IMR-90 (cell line): ENCODE measurements at regions not wholly inside any gene's neighbourhood (a gene's known extent, or its start where the extent isn't known, plus 50 kb on each side); places are given as distances from the start of the nearest gene placed in this dataset.

Experiments used
- ATAC-seq: fragments of 200-7000 bp; cut with Tn5 transposase; 2 replicates; pipeline ENCODE4 v1.9.1; 2020; ENCODE audit warnings: low read depth, mild to moderate bottlenecking, moderate library complexity
- BruUV-seq: library from RNA; stranded (reverse); fragments of 400-500 nt; replicated peaks from 2 replicates; lab custom pipeline; 2021; lab: Mats Ljungman, UMichigan
- CTCF ChIA-PET: fragments of 300-600 bp; formaldehyde crosslinking; extraction: SDS; loops from one replicate; lab custom pipeline; 2021; ENCODE audit warnings: antibody characterized with exemption; lab: Yijun Ruan, JAX
- POLR2A ChIA-PET: fragments of 300-600 bp; sonication (Branson Sonifier 250); formaldehyde crosslinking; loops from one replicate; lab custom pipeline; 2022; ENCODE audit warnings: antibody characterized with exemption; ENCODE audit not compliant: unreplicated experiment; lab: Charles Lee
- DNase-seq: peaks from one replicate; pipeline ENCODE4 v3.0.0; 2013
- H2AFZ ChIP-seq: replicated peaks from 2 replicates; pipeline ENCODE3; 2013; ENCODE audit warnings: low read length, mild to moderate bottlenecking; ENCODE audit not compliant: poor library complexity
- H2AK5ac ChIP-seq: 2 replicates; pipeline ENCODE4 v1.6.1; 2013; ENCODE audit warnings: low read depth, low read length, inconsistent platforms
- H2AK9ac ChIP-seq: replicated peaks from 2 replicates; pipeline ENCODE3; 2013; ENCODE audit warnings: mild to moderate bottlenecking, low read depth, low read length, moderate library complexity; ENCODE audit not compliant: poor library complexity
- H2BK120ac ChIP-seq: 2 replicates; pipeline ENCODE4 v1.6.1; 2013; ENCODE audit warnings: low read depth, low read length, inconsistent platforms
- H2BK15ac ChIP-seq: 3 replicates; pipeline ENCODE4 v1.6.1; 2013; ENCODE audit warnings: low read depth, low read length, inconsistent platforms
- H2BK20ac ChIP-seq: 2 replicates; pipeline ENCODE4 v1.6.1; 2013; ENCODE audit warnings: low read depth, mild to moderate bottlenecking, inconsistent platforms, low read length, moderate library complexity
- H2BK5ac ChIP-seq: 2 replicates; pipeline ENCODE4 v1.6.1; 2013; ENCODE audit warnings: mild to moderate bottlenecking, low read depth, low read length, inconsistent platforms; ENCODE audit not compliant: poor library complexity, severe bottlenecking
- H3K14ac ChIP-seq: replicated peaks from 2 replicates; pipeline ENCODE4 v1.6.1; 2013; ENCODE audit warnings: low read depth, low read length, inconsistent platforms
- H3K18ac ChIP-seq: 2 replicates; pipeline ENCODE4 v1.6.1; 2013; ENCODE audit warnings: low read depth, low read length, control low read depth
- H3K23ac ChIP-seq: 2 replicates; pipeline ENCODE4 v1.6.1; 2013; ENCODE audit warnings: low read depth, low read length, inconsistent platforms
- H3K27ac ChIP-seq: 2 replicates; pipeline ENCODE4 v1.5.1; 2013; ENCODE audit warnings: mild to moderate bottlenecking, control low read depth, low read length; ENCODE audit not compliant: insufficient read depth
- H3K27me3 ChIP-seq: 2 replicates; pipeline ENCODE4 v1.6.1; 2013; ENCODE audit warnings: low read length; ENCODE audit not compliant: control insufficient read depth, insufficient read depth
- H3K36me3 ChIP-seq: 2 replicates; pipeline ENCODE4 v1.6.1; 2013; ENCODE audit warnings: low read length, mixed read lengths; ENCODE audit not compliant: control insufficient read depth, insufficient read depth
- H3K4ac ChIP-seq: 2 replicates; pipeline ENCODE4 v1.6.1; 2013; ENCODE audit warnings: low read depth, low read length, inconsistent platforms
- H3K4me1 ChIP-seq: 2 replicates; pipeline ENCODE4 v1.6.1; 2013; ENCODE audit warnings: low read length, mixed read lengths; ENCODE audit not compliant: control insufficient read depth, insufficient read depth
- H3K4me2 ChIP-seq: 2 replicates; pipeline ENCODE4 v1.6.1; 2013; ENCODE audit warnings: low read depth, mild to moderate bottlenecking, control low read depth, low read length, moderate library complexity
- H3K4me3 ChIP-seq: 2 replicates; pipeline ENCODE4 v1.5.1; 2013; ENCODE audit warnings: low read depth, mild to moderate bottlenecking, control low read depth, low read length, moderate library complexity; ENCODE audit not compliant: insufficient read depth
- H3K56ac ChIP-seq: 2 replicates; pipeline ENCODE4 v1.6.1; 2013; ENCODE audit warnings: low read length, inconsistent platforms; ENCODE audit not compliant: insufficient read depth; ENCODE audit errors: extremely low read depth
- H3K79me1 ChIP-seq, 2 experiments: 2 replicates each; pipeline ENCODE4 v1.6.1; 2013; ENCODE audit warnings: low read length in 2 of 2, inconsistent platforms in 1 of 2, low read depth in 1 of 2
- H3K9ac ChIP-seq: 2 replicates; pipeline ENCODE4 v1.6.1; 2013; ENCODE audit warnings: low read depth, low read length, control low read depth
- H3K9me1 ChIP-seq: 2 replicates; pipeline ENCODE4 v1.6.1; 2013; ENCODE audit warnings: low read length, inconsistent platforms; ENCODE audit not compliant: insufficient read depth
- H3K9me3 ChIP-seq: 2 replicates; pipeline ENCODE4 v1.6.1; 2013; ENCODE audit warnings: low read length; ENCODE audit not compliant: control insufficient read depth, insufficient read depth
- H4K20me1 ChIP-seq: 2 replicates; pipeline ENCODE4 v1.6.1; 2013; ENCODE audit warnings: low read length, inconsistent platforms; ENCODE audit not compliant: insufficient read depth
- H4K5ac ChIP-seq: 2 replicates; pipeline ENCODE4 v1.6.1; 2013; ENCODE audit warnings: mild to moderate bottlenecking, low read depth, low read length, control low read depth
- H4K8ac ChIP-seq, 2 experiments: 2 replicates each; pipeline ENCODE4 v1.6.1; 2013; ENCODE audit warnings: low read depth in 2 of 2, low read length in 2 of 2, control low read depth in 1 of 2, inconsistent platforms in 1 of 2
- H4K91ac ChIP-seq: 2 replicates; pipeline ENCODE4 v1.6.1; 2013; ENCODE audit warnings: low read depth, low read length, inconsistent platforms; ENCODE audit not compliant: insufficient read depth
- BHLHE40 ChIP-seq: fragments of 150-350 bp; IDR thresholded peaks from 2 replicates; pipeline ENCODE4 v1.6.1; 2016; ENCODE audit warnings: mild to moderate bottlenecking, low read depth, low read length
- CEBPB ChIP-seq: IDR thresholded peaks from 2 replicates; pipeline ENCODE4 v1.6.1; 2012; ENCODE audit warnings: low read depth, low read length, improper control_type of control experiment
- FOS ChIP-seq: fragments of 150-350 bp; IDR thresholded peaks from 2 replicates; pipeline ENCODE4 v1.6.1; 2016; ENCODE audit warnings: low read depth, low read length
- MXI1 ChIP-seq: IDR thresholded peaks from 2 replicates; pipeline ENCODE4 v1.6.1; 2012; ENCODE audit warnings: low read depth, mild to moderate bottlenecking, low read length, moderate library complexity, borderline replicate concordance
- POLR2A ChIP-seq: IDR thresholded peaks from 2 replicates; pipeline ENCODE4 v1.6.1; 2012; ENCODE audit warnings: mild to moderate bottlenecking, low read depth, low read length
- RFX5 ChIP-seq: IDR thresholded peaks from 2 replicates; pipeline ENCODE4 v1.8.0; 2012; ENCODE audit warnings: low read depth, mild to moderate bottlenecking, low read length, moderate library complexity
- WGBS, 2 experiments: methylation state at CpG; one replicate each; pipeline versions ENCODE4 v1.1.5 to v1.1.7; 2013; ENCODE audit warnings: missing lambda C conversion rate in 2 of 2; ENCODE audit not compliant: insufficient read length in 1 of 2; ENCODE audit errors: extremely low coverage in 2 of 2; 5-methylcytosine and 5-hydroxymethylcytosine counted together
- dilution Hi-C: fragments of 300-500 bp; cut with HindIII; formaldehyde crosslinking; loops from one replicate; pipeline ENCODE4 v1.14.3; 2018; ENCODE audit warnings: low sequenced_read_pairs; ENCODE audit not compliant: unreplicated experiment
- in situ Hi-C: fragments of 300-500 bp; cut with MboI; formaldehyde crosslinking; loops from 3 replicates; pipeline ENCODE4 v1.14.3; 2019; ENCODE audit warnings: low sequenced_read_pairs, inconsistent platforms, mixed read lengths
- intact Hi-C: fragments of 100-400 bp; cut with micrococcal nuclease; formaldehyde crosslinking; loops from 2 replicates; pipeline ENCODE4 v1.10.0; 2022
- TF ChIP-seq, protein P1 (sequence below): conservative IDR thresholded peaks from 2 replicates; pipeline ENCODE4 v1.5.1; 2012; ENCODE audit warnings: mild to moderate bottlenecking, low read depth, low read length, improper control_type of control experiment

DNA sequence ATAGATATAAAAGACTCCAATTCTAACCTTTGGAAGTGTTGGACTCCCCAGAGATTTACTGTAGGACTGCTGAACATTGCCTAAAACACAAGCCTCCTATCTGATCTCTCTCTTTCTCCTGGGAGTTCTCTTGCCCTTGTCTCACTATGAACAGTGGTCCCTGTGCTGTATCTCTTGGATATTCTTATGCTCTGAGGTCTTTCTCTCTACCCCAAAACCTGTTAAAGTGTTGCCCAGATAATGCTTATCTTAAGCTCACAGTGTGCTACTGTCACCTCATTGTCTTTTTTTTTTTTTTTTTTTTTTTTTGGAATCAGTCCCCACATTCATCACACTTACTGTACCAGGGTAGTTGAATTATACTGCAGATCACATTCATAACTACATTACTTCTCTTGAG lies 131.0 kb upstream of the CBLB start (continued):
- TF ChIP-seq, protein P1, sequence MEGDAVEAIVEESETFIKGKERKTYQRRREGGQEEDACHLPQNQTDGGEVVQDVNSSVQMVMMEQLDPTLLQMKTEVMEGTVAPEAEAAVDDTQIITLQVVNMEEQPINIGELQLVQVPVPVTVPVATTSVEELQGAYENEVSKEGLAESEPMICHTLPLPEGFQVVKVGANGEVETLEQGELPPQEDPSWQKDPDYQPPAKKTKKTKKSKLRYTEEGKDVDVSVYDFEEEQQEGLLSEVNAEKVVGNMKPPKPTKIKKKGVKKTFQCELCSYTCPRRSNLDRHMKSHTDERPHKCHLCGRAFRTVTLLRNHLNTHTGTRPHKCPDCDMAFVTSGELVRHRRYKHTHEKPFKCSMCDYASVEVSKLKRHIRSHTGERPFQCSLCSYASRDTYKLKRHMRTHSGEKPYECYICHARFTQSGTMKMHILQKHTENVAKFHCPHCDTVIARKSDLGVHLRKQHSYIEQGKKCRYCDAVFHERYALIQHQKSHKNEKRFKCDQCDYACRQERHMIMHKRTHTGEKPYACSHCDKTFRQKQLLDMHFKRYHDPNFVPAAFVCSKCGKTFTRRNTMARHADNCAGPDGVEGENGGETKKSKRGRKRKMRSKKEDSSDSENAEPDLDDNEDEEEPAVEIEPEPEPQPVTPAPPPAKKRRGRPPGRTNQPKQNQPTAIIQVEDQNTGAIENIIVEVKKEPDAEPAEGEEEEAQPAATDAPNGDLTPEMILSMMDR, result no peak

DNA sequence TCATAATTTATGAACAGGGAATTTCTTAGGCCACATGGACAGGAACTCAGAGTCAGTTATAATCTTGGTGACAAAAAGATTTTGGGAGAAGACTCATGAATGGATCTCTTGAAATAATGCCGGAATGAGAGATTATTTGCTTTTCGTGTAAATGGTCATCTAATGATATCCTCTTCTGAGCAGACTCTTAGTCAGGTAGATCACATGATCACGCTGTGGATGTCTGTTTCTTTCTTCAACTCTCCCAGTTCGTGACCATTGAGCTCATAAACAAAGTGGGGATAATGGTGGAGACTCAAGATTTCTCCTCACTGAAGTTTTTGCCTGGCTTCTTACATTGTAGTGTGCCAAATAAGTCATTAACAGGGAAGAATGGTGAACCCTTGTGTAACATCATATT lies 133.1 kb upstream of the CBLB start:
- Histone ChIP-seq H2AK5ac (no peak overlapping the region), H3K27me3 (no peaks in the 10 kb centered on the region), H3K4ac (no peak overlapping the region), H3K4me1 (peaks cover 7% of the 10 kb centered on the region), H3K4me3 (no peak overlapping the region), H3K79me1 (no peaks in the 10 kb centered on the region), H3K27ac (no peak overlapping the region), H2BK20ac (no peak overlapping the region), H3K4me2 (no peak overlapping the region), H4K91ac (no peak overlapping the region), H3K36me3 (no peaks in the 10 kb centered on the region), H3K14ac (no peak overlapping the region), H4K20me1 (no peaks in the 10 kb centered on the region), H2BK120ac (no peak overlapping the region), H2AK9ac (no peak overlapping the region), H3K9ac (no peak overlapping the region), H4K8ac (no peak overlapping the region), H4K5ac (no peak overlapping the region), H3K9me1 (peaks cover 11% of the 10 kb centered on the region; the same call in 1 of the 2 replicates), H2AFZ (no peak overlapping the region), H3K18ac (no peak overlapping the region), H2BK15ac (no peak overlapping the region), H3K23ac (no peak overlapping the region), H2BK5ac (no peak overlapping the region), H3K9me3 (no peaks in the 10 kb centered on the region), H3K56ac (no peak overlapping the region)
- in situ Hi-C loops (no loop called here), intact Hi-C loops (loop anchor here (10.0 kb wide), 2 partner anchors 317 to 1063 kb away; no protein-coding TSS in a partner anchor), dilution Hi-C loops (no loop called here)
- BruUV-seq, result no TSS peak
- CTCF ChIA-PET, result no interaction called here
- ATAC-seq, result no peak
- no CpG with 5 or more reads among the region's 4 CpGs for WGBS, 2 experiments
- DNase-seq, result no peak
- POLR2A ChIA-PET, result no interaction called here
- TF ChIP-seq RFX5, result no peak
- no peak for TF ChIP-seq FOS
- no peak for TF ChIP-seq BHLHE40
- no peak for TF ChIP-seq POLR2A
- no peak for TF ChIP-seq MXI1
- TF ChIP-seq CEBPB, result no peak
